B cell (primary cell): ENCODE measurements at regions not wholly inside any gene's neighbourhood (a gene's known extent, or its start where the extent isn't known, plus 50 kb on each side); places are given as distances from the start of the nearest gene placed in this dataset.

Source experiments
- EZH2 ChIP-seq: IDR thresholded peaks from 2 replicates; pipeline ENCODE4 v1.6.1; 2012; ENCODE audit warnings: borderline replicate concordance, low read depth, mild to moderate bottlenecking, moderate library complexity, low read length; ENCODE audit not compliant: insufficient read depth, poor library complexity, severe bottlenecking
- TF ChIP-seq, protein P1 (sequence below): fragments of 200-600 bp; IDR thresholded peaks from one replicate; pipeline ENCODE4 v1.8.0; 2022; ENCODE audit warnings: antibody characterized with exemption, mild to moderate bottlenecking

DNA sequence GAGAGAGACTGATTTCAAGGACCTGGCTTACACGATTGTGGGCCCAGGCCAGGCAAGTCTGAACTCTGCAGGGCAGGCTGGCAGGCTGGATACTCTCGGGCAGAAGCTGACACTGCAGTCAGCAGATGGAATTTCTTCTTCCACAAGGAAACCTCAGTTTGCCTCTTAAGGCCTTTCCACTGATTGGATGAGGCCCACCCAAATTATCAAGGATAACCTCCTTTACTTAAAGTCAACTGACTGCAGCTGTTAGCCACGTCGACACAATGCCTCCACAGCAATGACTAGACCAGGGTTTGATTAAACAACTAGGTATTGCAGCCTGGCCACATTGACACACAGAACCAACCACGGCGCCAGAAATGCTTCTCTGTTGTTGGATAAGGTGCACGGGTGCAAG is 130.5 kb downstream of the PSMG1 start:
- no peak for TF ChIP-seq EZH2
- TF ChIP-seq, protein P1, sequence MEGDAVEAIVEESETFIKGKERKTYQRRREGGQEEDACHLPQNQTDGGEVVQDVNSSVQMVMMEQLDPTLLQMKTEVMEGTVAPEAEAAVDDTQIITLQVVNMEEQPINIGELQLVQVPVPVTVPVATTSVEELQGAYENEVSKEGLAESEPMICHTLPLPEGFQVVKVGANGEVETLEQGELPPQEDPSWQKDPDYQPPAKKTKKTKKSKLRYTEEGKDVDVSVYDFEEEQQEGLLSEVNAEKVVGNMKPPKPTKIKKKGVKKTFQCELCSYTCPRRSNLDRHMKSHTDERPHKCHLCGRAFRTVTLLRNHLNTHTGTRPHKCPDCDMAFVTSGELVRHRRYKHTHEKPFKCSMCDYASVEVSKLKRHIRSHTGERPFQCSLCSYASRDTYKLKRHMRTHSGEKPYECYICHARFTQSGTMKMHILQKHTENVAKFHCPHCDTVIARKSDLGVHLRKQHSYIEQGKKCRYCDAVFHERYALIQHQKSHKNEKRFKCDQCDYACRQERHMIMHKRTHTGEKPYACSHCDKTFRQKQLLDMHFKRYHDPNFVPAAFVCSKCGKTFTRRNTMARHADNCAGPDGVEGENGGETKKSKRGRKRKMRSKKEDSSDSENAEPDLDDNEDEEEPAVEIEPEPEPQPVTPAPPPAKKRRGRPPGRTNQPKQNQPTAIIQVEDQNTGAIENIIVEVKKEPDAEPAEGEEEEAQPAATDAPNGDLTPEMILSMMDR, result no peak
